H9 (cell line): ENCODE measurements at regions not wholly inside any gene's neighbourhood (a gene's known extent, or its start where the extent isn't known, plus 50 kb on each side); places are given as distances from the start of the nearest gene placed in this dataset.

Source experiments
- DNase-seq: peaks from one replicate; pipeline ENCODE4 v3.0.0-alpha.2; 2017
- H2AFZ ChIP-seq: one replicate; pipeline ENCODE4 v1.6.1; 2013; ENCODE audit warnings: mild to moderate bottlenecking, low read length, control low read depth, moderate library complexity
- H2AK5ac ChIP-seq: 2 replicates; pipeline ENCODE4 v1.6.1; 2013; ENCODE audit warnings: low read length, control low read depth, mixed read lengths; ENCODE audit not compliant: insufficient read length
- H2BK120ac ChIP-seq: one replicate; pipeline ENCODE4 v1.6.1; 2013; ENCODE audit warnings: low read depth, mild to moderate bottlenecking, low read length, control low read depth, inconsistent platforms; ENCODE audit not compliant: poor library complexity, severe bottlenecking
- H2BK12ac ChIP-seq: 2 replicates; pipeline ENCODE4 v1.6.1; 2013; ENCODE audit warnings: low read length, control low read depth, mixed read lengths, low read depth; ENCODE audit not compliant: insufficient read length
- H2BK15ac ChIP-seq: 2 replicates; pipeline ENCODE4 v1.6.1; 2013; ENCODE audit warnings: low read depth, low read length, control low read depth
- H2BK20ac ChIP-seq: one replicate; pipeline ENCODE4 v1.6.1; 2013; ENCODE audit warnings: low read depth, mild to moderate bottlenecking, low read length, control low read depth, inconsistent platforms; ENCODE audit not compliant: poor library complexity, severe bottlenecking
- H2BK5ac ChIP-seq: 2 replicates; pipeline ENCODE4 v1.6.1; 2013; ENCODE audit warnings: low read length, control low read depth, mixed read lengths; ENCODE audit not compliant: insufficient read length
- H3K14ac ChIP-seq: 2 replicates; pipeline ENCODE4 v1.6.1; 2013; ENCODE audit warnings: low read length, control low read depth; ENCODE audit not compliant: insufficient read depth
- H3K18ac ChIP-seq: 2 replicates; pipeline ENCODE4 v1.6.1; 2013; ENCODE audit warnings: low read depth, mild to moderate bottlenecking, mixed read lengths, low read length, control low read depth; ENCODE audit not compliant: insufficient read length
- H3K23ac ChIP-seq: 2 replicates; pipeline ENCODE4 v1.6.1; 2013; ENCODE audit warnings: low read length, control low read depth, mixed read lengths, low read depth; ENCODE audit not compliant: insufficient read length
- H3K23me2 ChIP-seq: 2 replicates; pipeline ENCODE4 v1.6.1; 2013; ENCODE audit warnings: low read depth, mild to moderate bottlenecking, mixed read lengths, low read length, control low read depth; ENCODE audit not compliant: insufficient read length, poor library complexity, severe bottlenecking
- H3K27ac ChIP-seq: 2 replicates; pipeline ENCODE4 v1.5.1; 2013; ENCODE audit warnings: low read length, control low read depth, mixed read lengths, low read depth; ENCODE audit not compliant: insufficient read length
- H3K27me3 ChIP-seq: 2 replicates; pipeline ENCODE4 v1.6.1; 2013; ENCODE audit warnings: low read length, control low read depth, inconsistent platforms; ENCODE audit not compliant: insufficient read depth
- H3K4ac ChIP-seq: 2 replicates; pipeline ENCODE4 v1.6.1; 2013; ENCODE audit warnings: low read depth, mild to moderate bottlenecking, control low read depth, inconsistent platforms, low read length, moderate library complexity
- H3K4me1 ChIP-seq: 2 replicates; pipeline ENCODE4 v1.6.1; 2013; ENCODE audit warnings: low read length, control low read depth, inconsistent platforms; ENCODE audit not compliant: insufficient read depth
- H3K4me2 ChIP-seq: 2 replicates; pipeline ENCODE4 v1.6.1; 2013; ENCODE audit warnings: low read length, control low read depth, mixed read lengths; ENCODE audit not compliant: insufficient read length, insufficient read depth
- H3K56ac ChIP-seq: 2 replicates; pipeline ENCODE4 v1.6.1; 2013; ENCODE audit warnings: low read depth, mild to moderate bottlenecking, mixed read lengths, low read length, control low read depth; ENCODE audit not compliant: insufficient read length
- H3K79me1 ChIP-seq: 2 replicates; pipeline ENCODE4 v1.6.1; 2013; ENCODE audit warnings: low read depth, mild to moderate bottlenecking, moderate library complexity, low read length, control low read depth, inconsistent platforms; ENCODE audit not compliant: insufficient read depth, poor library complexity, severe bottlenecking
- H3K79me2 ChIP-seq: 2 replicates; pipeline ENCODE4 v1.6.1; 2013; ENCODE audit warnings: low read length, control low read depth, inconsistent platforms; ENCODE audit not compliant: insufficient read depth
- H3K9ac ChIP-seq: 2 replicates; pipeline ENCODE4 v1.6.1; 2013; ENCODE audit warnings: low read length, control low read depth, mixed read lengths; ENCODE audit not compliant: insufficient read length; ENCODE audit errors: extremely low read depth
- H3K9me3 ChIP-seq: one replicate; pipeline ENCODE4 v1.6.1; 2013; ENCODE audit warnings: low read depth, low read length, inconsistent platforms; ENCODE audit not compliant: control insufficient read depth
- H3T11ph ChIP-seq: one replicate; pipeline ENCODE4 v1.6.1; 2013; ENCODE audit warnings: mild to moderate bottlenecking, low read length, control low read depth, inconsistent platforms
- H4K20me1 ChIP-seq: one replicate; pipeline ENCODE4 v1.6.1; 2013; ENCODE audit not compliant: control insufficient read depth, insufficient read length, insufficient read depth
- H4K5ac ChIP-seq: 2 replicates; pipeline ENCODE4 v1.6.1; 2013; ENCODE audit warnings: low read depth, mild to moderate bottlenecking, mixed read lengths, low read length, control low read depth; ENCODE audit not compliant: insufficient read length
- H4K8ac ChIP-seq: replicated peaks from 2 replicates; pipeline ENCODE4 v1.6.1; 2013; ENCODE audit warnings: low read length, control low read depth, mixed read lengths, low read depth; ENCODE audit not compliant: insufficient read length
- H4K91ac ChIP-seq: 2 replicates; pipeline ENCODE4 v1.6.1; 2013; ENCODE audit warnings: low read depth, mild to moderate bottlenecking, moderate library complexity, mixed read lengths, low read length, control low read depth; ENCODE audit not compliant: insufficient read length
- H3K27ac Mint-ChIP-seq, 3 experiments: 2 replicates in 2 of 3; 3 replicates in 1 of 3; pipeline ENCODE4 v1.8.0; 2020 to 2021; ENCODE audit warnings: mixed read lengths in 3 of 3, mild to moderate bottlenecking in 1 of 3, moderate library complexity in 1 of 3
- H3K27me3 Mint-ChIP-seq: 2 replicates; pipeline ENCODE4 v1.8.0; 2021; ENCODE audit warnings: low read depth, mild to moderate bottlenecking, moderate library complexity, mixed read lengths
- H3K36me3 Mint-ChIP-seq, 3 experiments: 2 replicates in 2 of 3; 3 replicates in 1 of 3; pipeline ENCODE4 v1.8.0; 2020 to 2021; ENCODE audit warnings: low read depth in 3 of 3, mixed read lengths in 3 of 3; ENCODE audit not compliant: insufficient read depth in 1 of 3
- H3K4me1 Mint-ChIP-seq, 2 experiments: 2 replicates each; pipeline ENCODE4 v1.8.0; 2020; ENCODE audit warnings: mixed read lengths in 2 of 2
- H3K4me3 Mint-ChIP-seq, 2 experiments: 2 replicates in 1 of 2; 3 replicates in 1 of 2; pipeline ENCODE4 v1.8.0; 2020 to 2021; ENCODE audit warnings: mild to moderate bottlenecking in 2 of 2, mixed read lengths in 2 of 2, moderate library complexity in 1 of 2
- H3K9me3 Mint-ChIP-seq, 2 experiments: 2 replicates in 1 of 2; 3 replicates in 1 of 2; pipeline ENCODE4 v1.8.0; 2020; ENCODE audit warnings: mild to moderate bottlenecking in 2 of 2, mixed read lengths in 2 of 2, moderate library complexity in 1 of 2
- CTCF ChIP-seq: fragments of 200-600 bp; sonication (generic); conservative IDR thresholded peaks from 3 replicates; pipeline ENCODE4 v1.8.0; 2021; ENCODE audit warnings: antibody characterized with exemption, mild to moderate bottlenecking
- WGBS: extraction: QIAGEN DNeasy Blood & Tissue Kit; methylation state at CpG from one replicate; pipeline ENCODE4 v1.1.7; 2013; ENCODE audit warnings: missing lambda C conversion rate, low lambda C conversion rate, mixed read lengths; ENCODE audit not compliant: insufficient read length; ENCODE audit errors: extremely low coverage; 5-methylcytosine and 5-hydroxymethylcytosine counted together

DNA sequence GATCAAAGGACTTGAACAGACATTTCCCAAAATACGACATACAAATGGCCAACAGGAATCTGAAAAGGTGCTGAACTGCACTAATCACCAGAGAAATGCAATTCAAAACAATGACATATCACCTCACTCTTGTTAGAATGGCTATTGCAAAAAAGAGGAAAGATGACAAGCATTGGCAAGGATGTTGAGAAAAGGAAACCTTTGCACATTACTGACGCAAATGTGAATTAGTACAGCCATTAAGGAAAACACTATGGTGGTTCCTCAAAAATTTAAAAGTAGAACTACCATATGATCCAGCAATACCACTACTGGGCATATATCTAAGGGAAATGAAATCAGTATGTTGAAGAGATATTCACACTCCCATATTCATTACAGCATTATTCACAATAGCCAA, 57.7 kb upstream of the ASPRV1 start:
- Histone ChIP-seq H3K4me1 (no peaks in the 10 kb centered on the region), H3K56ac (no peak overlapping the region), H3K18ac (no peak overlapping the region), H3K23ac (no peak overlapping the region), H3K23me2 (no peaks in the 10 kb centered on the region), H4K8ac (no peak overlapping the region), H2AK5ac (no peak overlapping the region), H2BK20ac (no peak overlapping the region), H3K27me3 (no peaks in the 10 kb centered on the region), H4K20me1 (no peaks in the 10 kb centered on the region), H3T11ph (no peak overlapping the region), H3K79me2 (no peaks in the 10 kb centered on the region), H3K4ac (no peak overlapping the region), H3K79me1 (no peaks in the 10 kb centered on the region), H2BK120ac (no peak overlapping the region), H3K9ac (no peak overlapping the region), H2AFZ (no peak overlapping the region), H2BK12ac (no peak overlapping the region), H3K9me3 (no peaks in the 10 kb centered on the region), H3K4me2 (no peak overlapping the region), H3K14ac (no peak overlapping the region), H2BK15ac (no peak overlapping the region), H2BK5ac (no peak overlapping the region), H3K27ac (no peak overlapping the region), H4K91ac (no peak overlapping the region), H4K5ac (no peak overlapping the region)
- no peak overlapping the region for H3K27ac Mint-ChIP-seq
- no peak overlapping the region for H3K4me3 Mint-ChIP-seq
- WGBS, result no CpG with 5 or more reads among the region's 2 CpGs
- H3K4me1 Mint-ChIP-seq, result peaks cover under 1 to 1% of the 10 kb centered on the region in 2 experiments
- peaks cover 10% of the 10 kb centered on the region in 2 experiments; a peak in 4 of 5 replicates for H3K9me3 Mint-ChIP-seq
- no peak for TF ChIP-seq CTCF
- H3K27me3 Mint-ChIP-seq, result no peaks in the 10 kb centered on the region
- no peak for DNase-seq
- peaks cover 6 to 19% (median 10%) of the 10 kb centered on the region in 3 experiments; a peak in 6 of 7 replicates for H3K36me3 Mint-ChIP-seq
